ENCODE measurements at regions not wholly inside any gene's neighbourhood (a gene's known extent, or its start where the extent isn't known, plus 50 kb on each side); places are given as distances from the start of the nearest gene placed in this dataset.
"Not testable (repeated sequence)": the region's sequence is repeated elsewhere in the genome, so short reads cannot be mapped to it uniquely, and the experiment has no call there.

- ATAC-seq: no peak
- Mint-ChIP-seq H3K4me1 (ENCODE audit: low read depth) (no peaks in the 10 kb centered on the region), H3K27me3 (ENCODE audit: low read depth) (no peaks in the 10 kb centered on the region), H3K36me3 (ENCODE audit: insufficient read depth) (no peaks in the 10 kb centered on the region), H3K9me3 (peaks cover 24% of the 10 kb centered on the region), H3K4me3 (no peak overlapping the region)
- DNase-seq: no peak
Observed at GRCh38 chr1:118575060-118575459, 390.0 kb upstream of the SPAG17 start.

DNA sequence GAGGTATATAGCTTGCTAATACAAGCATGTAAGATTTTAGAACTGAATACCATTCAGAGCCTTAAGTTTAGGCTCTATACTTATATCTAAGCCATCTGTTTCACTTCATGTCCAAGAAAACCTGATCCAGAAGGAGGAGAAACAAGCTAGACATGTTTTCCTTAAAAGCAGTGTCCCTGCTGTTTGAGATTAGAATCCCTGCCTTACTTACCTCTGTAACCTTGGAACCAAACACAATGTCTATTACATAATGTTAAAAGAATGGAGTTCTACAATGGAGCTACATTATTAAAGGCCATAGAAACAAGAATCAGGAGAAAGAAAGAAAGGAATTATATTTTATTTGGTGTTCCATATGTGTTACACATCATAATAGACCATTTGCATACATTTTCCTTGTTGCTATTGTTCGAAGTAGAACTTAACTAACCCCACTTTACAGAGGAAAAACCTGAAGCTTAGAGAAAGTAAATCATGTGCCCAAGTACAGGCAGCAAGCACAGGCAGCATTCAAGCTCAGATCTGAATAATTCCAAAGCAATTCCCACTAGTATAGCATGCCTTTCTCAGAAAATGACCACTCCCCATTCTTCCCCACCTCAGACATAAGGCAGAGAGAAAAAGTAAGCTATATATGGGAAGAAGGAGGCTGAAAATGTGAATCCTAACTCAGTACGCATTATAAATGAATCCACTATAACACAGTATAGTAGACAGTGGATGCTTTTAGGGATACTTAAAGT, 380.1 kb upstream of the SPAG17 start:
- no peaks in the 10 kb centered on the region for H3K9me3 Mint-ChIP-seq
- DNase-seq (no peak), ATAC-seq (no peak)
- no peaks in the 10 kb centered on the region for H3K4me1 Mint-ChIP-seq (ENCODE audit: low read depth)
- no peaks in the 10 kb centered on the region for H3K36me3 Mint-ChIP-seq (ENCODE audit: insufficient read depth)
- H3K27me3 Mint-ChIP-seq (ENCODE audit: low read depth): no peaks in the 10 kb centered on the region
- no peak overlapping the region for H3K4me3 Mint-ChIP-seq

GRCh38 chr1:118563981-118564951, 379.2 kb upstream of the SPAG17 start:
- Mint-ChIP-seq H3K4me1 (ENCODE audit: low read depth) (no peaks in the 10 kb centered on the region), H3K9me3 (no peaks in the 10 kb centered on the region), H3K27me3 (ENCODE audit: low read depth) (no peaks in the 10 kb centered on the region), H3K36me3 (ENCODE audit: insufficient read depth) (no peaks in the 10 kb centered on the region), H3K4me3 (no peak overlapping the region)
- ATAC-seq (no peak), DNase-seq (no peak)

DNA sequence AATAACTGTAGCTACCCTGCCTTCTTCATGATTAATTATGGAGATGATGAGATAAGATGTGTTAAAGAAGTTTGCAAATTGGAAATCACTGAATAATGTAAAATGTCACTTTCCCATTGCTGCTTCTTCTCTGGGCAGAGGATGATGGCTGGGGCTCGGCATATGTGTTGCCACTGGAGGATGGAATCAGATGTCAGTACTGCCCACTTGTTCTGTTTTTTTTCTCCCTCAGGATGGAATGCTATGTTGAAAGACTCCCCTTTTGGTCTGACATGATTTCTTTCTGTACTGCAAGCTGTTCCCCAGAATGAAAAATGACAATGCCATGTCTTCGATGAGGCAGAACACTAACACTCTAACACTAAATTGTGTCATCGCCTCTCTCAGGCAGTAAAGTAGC, 373.9 kb upstream of the SPAG17 start:
- Mint-ChIP-seq H3K36me3 (ENCODE audit: insufficient read depth) (no peaks in the 10 kb centered on the region), H3K9me3 (peaks cover 5% of the 10 kb centered on the region), H3K27me3 (ENCODE audit: low read depth) (no peaks in the 10 kb centered on the region), H3K4me3 (no peak overlapping the region), H3K4me1 (ENCODE audit: low read depth) (no peaks in the 10 kb centered on the region)
- DNase-seq (no peak), ATAC-seq (no peak)

DNA sequence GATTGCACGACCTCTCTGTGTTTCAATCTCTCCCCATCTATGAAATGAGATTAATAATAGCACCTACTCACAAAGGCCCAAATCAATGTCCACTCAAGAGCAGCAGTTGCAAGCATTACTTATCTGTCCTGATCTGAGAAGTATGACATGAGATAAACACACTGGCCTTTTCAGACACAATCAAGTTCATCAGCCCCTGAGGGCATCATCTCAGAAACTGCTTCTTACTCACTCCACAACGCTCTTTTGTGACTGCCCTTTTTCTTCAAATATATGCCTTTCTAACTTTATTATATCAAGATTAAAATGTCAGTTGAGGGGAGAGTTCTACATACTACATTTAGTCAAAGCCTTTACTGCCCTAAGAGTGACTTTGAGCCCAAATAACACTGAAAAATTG, 371.9 kb upstream of the SPAG17 start:
- peaks cover 15% of the 10 kb centered on the region for H3K9me3 Mint-ChIP-seq
- no peaks in the 10 kb centered on the region for H3K27me3 Mint-ChIP-seq (ENCODE audit: low read depth)
- no peak overlapping the region for H3K4me3 Mint-ChIP-seq
- no peaks in the 10 kb centered on the region for H3K4me1 Mint-ChIP-seq (ENCODE audit: low read depth)
- H3K36me3 Mint-ChIP-seq (ENCODE audit: insufficient read depth): no peaks in the 10 kb centered on the region
- ATAC-seq (no peak), DNase-seq (no peak)

DNA sequence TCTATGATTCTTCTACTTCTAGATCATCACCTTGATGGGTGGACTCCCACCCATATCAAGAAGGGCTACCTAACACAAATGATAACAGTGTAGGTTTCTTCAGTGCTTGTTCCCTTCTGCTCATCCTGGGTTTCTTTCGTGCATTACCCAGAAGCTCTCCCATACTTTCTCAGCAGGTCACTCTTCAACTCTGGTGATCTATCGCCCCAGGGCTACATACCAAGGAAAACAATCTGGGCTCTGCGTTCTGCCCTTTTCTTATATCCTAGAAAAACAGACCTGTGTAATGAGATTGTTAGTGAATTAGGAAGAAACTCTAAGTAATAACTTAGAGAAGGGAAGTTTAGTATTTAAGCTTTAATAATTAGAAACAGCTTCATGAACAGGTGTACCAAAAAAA, 370.6 kb upstream of the SPAG17 start:
- no peak overlapping the region for H3K4me3 Mint-ChIP-seq

DNA sequence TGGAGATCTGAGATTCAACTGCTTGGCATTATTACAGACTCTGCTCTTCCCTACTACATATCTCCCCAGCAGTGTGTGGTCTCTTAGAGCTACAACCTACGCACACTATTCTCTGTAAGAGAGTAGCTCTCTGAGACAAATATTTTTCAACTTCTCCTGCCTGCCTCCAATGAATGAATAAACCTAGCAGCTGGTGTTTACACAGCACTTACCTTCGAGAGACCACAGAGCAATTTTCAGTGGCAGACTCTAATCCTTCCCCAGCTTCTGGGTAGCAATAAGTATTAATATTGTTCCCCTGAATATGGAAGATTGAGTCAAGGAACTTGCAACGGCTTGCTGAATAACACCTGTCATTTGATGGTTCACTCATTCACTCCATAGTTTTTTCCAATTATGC, 350.9 kb upstream of the SPAG17 start:
- peaks cover 8% of the 10 kb centered on the region for H3K9me3 Mint-ChIP-seq
- no peak for ATAC-seq
- no peaks in the 10 kb centered on the region for H3K4me1 Mint-ChIP-seq (ENCODE audit: low read depth)

More for the DNA sequence above, 370.6 kb upstream of the SPAG17 start:
- H3K36me3 Mint-ChIP-seq (ENCODE audit: insufficient read depth): no peaks in the 10 kb centered on the region
- no peak for DNase-seq
- peaks cover 17% of the 10 kb centered on the region for H3K9me3 Mint-ChIP-seq
- H3K4me1 Mint-ChIP-seq (ENCODE audit: low read depth): no peaks in the 10 kb centered on the region
- ATAC-seq: no peak
- H3K27me3 Mint-ChIP-seq (ENCODE audit: low read depth): no peaks in the 10 kb centered on the region

GRCh38 chr1:118511922-118512321, 326.9 kb upstream of the SPAG17 start:
- peaks cover 33% of the 10 kb centered on the region for H3K9me3 Mint-ChIP-seq
- H3K27me3 Mint-ChIP-seq (ENCODE audit: low read depth); H3K36me3 Mint-ChIP-seq (ENCODE audit: insufficient read depth); H3K4me1 Mint-ChIP-seq (ENCODE audit: low read depth); ATAC-seq; H3K4me3 Mint-ChIP-seq; DNase-seq: not testable (repeated sequence)

More for the DNA sequence above, 350.9 kb upstream of the SPAG17 start:
- no peaks in the 10 kb centered on the region for H3K27me3 Mint-ChIP-seq (ENCODE audit: low read depth)
- H3K36me3 Mint-ChIP-seq (ENCODE audit: insufficient read depth): no peaks in the 10 kb centered on the region
- DNase-seq: no peak
- no peak overlapping the region for H3K4me3 Mint-ChIP-seq

GRCh38 chr1:118504867-118505266, 319.8 kb upstream of the SPAG17 start:
- no peak overlapping the region for H3K4me3 Mint-ChIP-seq
- ATAC-seq: no peak

DNA sequence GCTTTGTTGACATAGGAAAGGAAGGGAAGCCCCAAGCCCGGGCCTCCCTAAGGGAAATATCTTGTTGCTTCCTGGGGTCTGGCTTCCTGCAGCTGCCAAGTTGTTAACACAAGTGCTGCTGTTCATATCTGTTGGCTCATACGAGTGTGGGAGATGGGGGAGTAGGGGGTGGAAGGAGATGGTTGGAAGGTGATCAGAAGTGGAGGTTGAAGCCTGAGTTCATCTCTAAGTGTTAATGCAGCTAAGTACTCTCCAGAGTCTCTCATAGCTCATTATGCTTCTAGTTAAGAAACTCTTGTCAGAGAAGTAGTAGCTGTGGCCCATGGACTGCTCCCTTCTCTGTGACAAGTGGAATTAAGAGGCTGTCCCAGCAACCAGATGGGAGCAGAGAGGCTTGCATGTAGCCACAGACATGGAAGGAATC, 319.2 kb upstream of the SPAG17 start:
- ATAC-seq (no peak), DNase-seq (no peak)
- no peak overlapping the region for H3K4me3 Mint-ChIP-seq
- H3K27me3 Mint-ChIP-seq (ENCODE audit: low read depth): no peaks in the 10 kb centered on the region
- peaks cover 5% of the 10 kb centered on the region for H3K9me3 Mint-ChIP-seq
- H3K36me3 Mint-ChIP-seq (ENCODE audit: insufficient read depth): no peaks in the 10 kb centered on the region
- H3K4me1 Mint-ChIP-seq (ENCODE audit: low read depth): no peaks in the 10 kb centered on the region

More at GRCh38 chr1:118504867-118505266, 319.8 kb upstream of the SPAG17 start:
- Mint-ChIP-seq H3K4me1 (ENCODE audit: low read depth) (no peaks in the 10 kb centered on the region), H3K27me3 (ENCODE audit: low read depth) (no peaks in the 10 kb centered on the region), H3K36me3 (ENCODE audit: insufficient read depth) (no peaks in the 10 kb centered on the region), H3K9me3 (peaks cover 5% of the 10 kb centered on the region)
- no peak for DNase-seq

- H3K4me3 Mint-ChIP-seq: no peak overlapping the region
- H3K27me3 Mint-ChIP-seq (ENCODE audit: low read depth): no peaks in the 10 kb centered on the region
- DNase-seq (no peak), ATAC-seq (no peak)
- H3K9me3 Mint-ChIP-seq: peaks cover 5% of the 10 kb centered on the region
- H3K4me1 Mint-ChIP-seq (ENCODE audit: low read depth): no peaks in the 10 kb centered on the region
- H3K36me3 Mint-ChIP-seq (ENCODE audit: insufficient read depth): no peaks in the 10 kb centered on the region
Observed at GRCh38 chr1:118503752-118504151, 318.7 kb upstream of the SPAG17 start.

GRCh38 chr1:118494998-118495397, 310.0 kb upstream of the SPAG17 start:
- no peaks in the 10 kb centered on the region for H3K36me3 Mint-ChIP-seq (ENCODE audit: insufficient read depth)
- H3K9me3 Mint-ChIP-seq: no peaks in the 10 kb centered on the region
- DNase-seq (no peak), ATAC-seq (no peak)
- H3K27me3 Mint-ChIP-seq (ENCODE audit: low read depth): no peaks in the 10 kb centered on the region
- H3K4me3 Mint-ChIP-seq: no peak overlapping the region
- no peaks in the 10 kb centered on the region for H3K4me1 Mint-ChIP-seq (ENCODE audit: low read depth)

- Mint-ChIP-seq H3K9me3 (peaks cover 11% of the 10 kb centered on the region), H3K4me1 (ENCODE audit: low read depth) (no peaks in the 10 kb centered on the region), H3K4me3 (no peak overlapping the region), H3K27me3 (ENCODE audit: low read depth) (no peaks in the 10 kb centered on the region), H3K36me3 (ENCODE audit: insufficient read depth) (no peaks in the 10 kb centered on the region)
- no peak for ATAC-seq
- no peak for DNase-seq
Observed at GRCh38 chr1:118488787-118489186, 303.8 kb upstream of the SPAG17 start.

- no peaks in the 10 kb centered on the region for H3K27me3 Mint-ChIP-seq (ENCODE audit: low read depth)
Observed at GRCh38 chr1:118487932-118488331, 302.9 kb upstream of the SPAG17 start.

GRCh38 chr1:118487091-118487490, 302.1 kb upstream of the SPAG17 start:
- Mint-ChIP-seq H3K9me3 (peaks cover 18% of the 10 kb centered on the region), H3K4me3 (no peak overlapping the region), H3K36me3 (ENCODE audit: insufficient read depth) (no peaks in the 10 kb centered on the region), H3K4me1 (ENCODE audit: low read depth) (no peaks in the 10 kb centered on the region), H3K27me3 (ENCODE audit: low read depth) (no peaks in the 10 kb centered on the region)
- DNase-seq: no peak
- ATAC-seq: no peak

More at GRCh38 chr1:118487932-118488331, 302.9 kb upstream of the SPAG17 start:
- Mint-ChIP-seq H3K4me3 (no peak overlapping the region), H3K9me3 (peaks cover 14% of the 10 kb centered on the region), H3K4me1 (ENCODE audit: low read depth) (no peaks in the 10 kb centered on the region), H3K36me3 (ENCODE audit: insufficient read depth) (no peaks in the 10 kb centered on the region)
- DNase-seq: no peak
- ATAC-seq: no peak
